HG03439 (cell line): ENCODE measurements at regions not wholly inside any gene's neighbourhood (a gene's known extent, or its start where the extent isn't known, plus 50 kb on each side); places are given as distances from the start of the nearest gene placed in this dataset.
A peak's percentile ranks its signal among the peaks of the same experiment; 100 is the strongest.
"Not testable (repeated sequence)": the region's sequence is repeated elsewhere in the genome, so short reads cannot be mapped to it uniquely, and the experiment has no call there.

Source experiments
- ATAC-seq: cut with Tn5 transposase; IDR thresholded peaks from one replicate; pipeline ENCODE4 v1.9.1; 2021; ENCODE audit warnings: mild to moderate bottlenecking, moderate library complexity; ENCODE audit not compliant: unreplicated experiment

DNA sequence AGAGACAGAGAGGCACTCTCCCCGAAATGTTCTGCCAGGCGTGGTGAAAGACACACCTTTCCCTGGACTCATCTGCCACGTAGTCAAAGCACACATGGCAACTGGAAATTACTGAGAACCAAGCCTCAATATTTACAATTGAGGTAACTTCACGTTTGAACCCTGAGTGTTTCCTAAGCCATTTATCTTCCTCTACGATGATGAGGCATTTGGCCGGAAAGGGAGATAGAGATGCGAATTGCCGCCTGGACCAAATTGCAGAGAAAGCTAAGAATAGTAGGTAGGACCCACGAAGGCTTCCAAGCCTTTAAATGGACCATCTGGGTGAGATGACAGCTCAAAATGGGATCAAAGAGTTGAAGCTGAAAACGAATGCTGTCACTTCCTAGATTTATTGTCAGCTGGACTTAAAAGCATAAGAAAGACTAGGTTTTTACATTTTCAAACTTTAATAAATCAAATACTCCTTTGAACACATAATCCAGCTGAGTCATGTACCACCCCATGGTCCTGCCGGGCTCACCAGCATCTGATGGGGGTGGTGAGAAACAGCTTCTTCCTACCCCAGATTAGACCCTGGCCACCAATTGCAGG is 135.6 kb upstream of the LYZL2 start:
- ATAC-seq: no peak

DNA sequence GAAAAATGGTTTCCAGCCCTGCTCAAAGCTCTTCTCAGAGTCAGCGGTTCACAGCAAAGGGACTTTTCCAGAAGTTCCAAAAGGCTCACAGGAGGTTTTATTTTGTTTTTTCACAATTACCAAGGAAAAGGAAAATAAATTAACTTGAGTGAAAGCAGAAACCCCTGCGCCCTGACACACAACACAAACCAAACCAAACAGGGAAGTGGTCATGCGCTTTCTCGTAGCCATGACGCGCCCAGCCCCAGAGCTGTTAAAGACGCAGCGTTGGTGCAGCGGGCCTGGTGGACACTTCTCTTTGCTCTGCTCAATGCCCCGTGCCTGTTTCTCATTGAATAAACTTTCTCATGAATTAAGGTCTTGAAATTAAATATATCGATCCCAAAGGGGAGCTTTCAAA is 134.4 kb upstream of the LYZL2 start:
- ATAC-seq: no peak

DNA sequence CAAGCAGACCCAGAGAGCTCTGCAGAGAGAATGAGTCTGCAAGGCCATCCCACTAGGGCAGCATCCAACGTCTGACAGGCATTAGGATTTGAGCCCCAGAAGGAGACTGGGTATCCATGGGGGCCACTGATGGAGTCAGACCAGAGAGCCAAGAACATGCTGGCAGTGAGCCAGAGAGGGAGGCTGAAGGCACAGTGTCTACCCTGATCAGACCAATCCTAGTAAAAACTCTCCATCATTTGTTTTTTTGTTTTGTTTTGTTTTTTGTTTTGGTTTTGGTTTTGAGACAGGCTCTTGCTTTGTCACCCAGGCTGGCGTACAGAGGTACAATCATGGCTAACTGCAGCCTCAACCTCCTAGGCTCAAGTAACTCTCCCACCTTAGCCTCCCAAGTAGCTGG is 133.1 kb upstream of the LYZL2 start:
- ATAC-seq: no peak

DNA sequence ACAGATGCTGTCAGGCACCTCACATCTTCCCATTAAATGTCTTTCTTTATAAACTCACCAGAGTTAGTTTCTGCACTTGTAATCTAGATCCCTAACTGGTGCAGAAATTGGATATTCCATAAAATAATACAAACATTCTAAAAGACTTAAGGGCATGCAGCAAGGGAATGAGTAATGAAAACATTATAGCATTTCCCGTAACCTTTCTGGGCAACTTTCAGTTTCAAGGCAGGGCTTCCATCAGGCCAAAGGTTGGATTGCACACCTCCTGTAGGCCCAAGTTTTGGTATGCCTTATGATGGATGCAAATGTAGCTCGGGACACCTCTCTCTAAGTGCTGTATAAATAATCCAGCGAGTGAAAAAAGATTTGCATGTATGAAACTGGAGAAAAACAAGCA is 129.9 kb upstream of the LYZL2 start:
- no peak for ATAC-seq

DNA sequence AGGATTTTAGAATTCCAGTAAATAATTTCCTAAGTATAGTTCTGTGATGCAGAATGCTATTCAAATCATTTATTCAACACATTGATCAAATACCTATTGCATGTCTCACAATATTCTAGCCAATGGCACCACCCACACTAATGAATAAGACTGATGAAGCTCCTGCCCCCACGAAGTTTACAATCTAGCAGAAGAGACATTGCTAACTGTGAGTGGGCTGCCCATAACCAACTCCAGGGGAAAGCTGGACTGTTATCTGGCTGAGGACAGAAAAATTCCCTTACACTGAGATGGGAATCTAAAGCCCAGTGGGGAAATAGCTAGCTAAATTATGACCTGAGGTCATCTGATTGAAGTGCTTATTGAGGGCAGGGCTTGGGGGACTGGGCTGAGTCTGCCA is 128.8 kb upstream of the LYZL2 start:
- ATAC-seq: no peak

DNA sequence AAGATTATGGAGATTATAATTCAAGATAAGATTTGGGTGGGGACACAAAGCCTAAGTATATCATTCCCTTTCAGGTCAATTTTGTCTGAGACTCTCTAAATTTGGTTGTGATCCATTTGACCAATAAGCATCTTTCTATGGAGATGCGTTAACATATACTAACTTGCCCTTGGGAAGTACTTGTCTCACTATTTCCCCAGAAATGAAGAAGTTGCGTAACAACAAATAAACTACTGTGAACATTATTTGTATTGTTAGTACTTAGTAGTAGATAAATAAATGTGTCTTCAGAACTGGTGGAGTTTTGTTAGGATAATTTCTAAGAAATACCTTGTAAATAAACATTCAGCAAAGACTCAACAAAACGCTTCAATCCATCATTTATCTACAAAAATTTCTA is 127.3 kb upstream of the LYZL2 start:
- ATAC-seq: no peak

DNA sequence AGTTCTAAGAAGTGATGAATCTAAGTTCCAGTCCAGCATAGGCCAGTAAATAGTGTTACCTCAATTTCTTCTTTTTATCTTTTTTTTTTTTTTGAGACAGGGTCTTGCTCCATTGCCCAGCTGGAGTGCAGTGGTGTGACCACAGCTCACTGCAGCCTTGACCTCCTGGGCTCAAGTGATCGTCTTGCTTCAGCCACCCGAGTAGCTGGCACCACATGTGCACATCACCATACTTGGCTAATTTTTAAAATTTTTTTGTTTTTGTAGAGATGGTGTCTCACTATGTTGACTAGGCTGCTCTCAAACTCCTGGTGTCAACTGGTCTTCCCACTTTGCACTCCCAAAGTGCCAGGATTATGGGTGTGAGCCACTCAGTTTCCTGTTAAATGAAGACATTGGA is 126.6 kb upstream of the LYZL2 start:
- ATAC-seq: no peak

DNA sequence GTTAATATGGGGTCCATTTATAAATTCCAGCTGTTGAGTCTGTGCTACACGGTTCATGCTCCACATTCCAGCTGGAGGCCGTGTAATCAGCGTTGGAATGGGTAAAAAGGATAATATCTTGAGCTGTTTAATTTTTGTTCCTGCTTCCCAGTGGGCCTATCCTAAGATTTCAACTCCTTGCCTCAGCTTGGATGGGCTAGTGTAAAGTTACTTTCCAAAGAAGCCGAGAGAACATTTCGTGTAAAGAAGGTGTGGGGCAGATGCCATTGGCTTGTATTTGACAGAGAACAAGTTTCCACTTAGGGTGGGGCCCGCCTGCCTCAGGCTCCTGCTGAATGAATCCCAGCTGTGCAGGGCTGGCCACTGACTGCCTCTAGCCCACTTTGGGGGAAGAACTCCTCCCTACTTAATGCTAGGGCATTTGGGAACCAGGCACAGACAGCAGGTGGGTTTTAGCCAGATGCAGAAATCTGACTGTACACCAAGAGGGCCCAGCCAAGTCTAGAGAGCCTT is 125.9 kb upstream of the LYZL2 start:
- no peak for ATAC-seq

DNA sequence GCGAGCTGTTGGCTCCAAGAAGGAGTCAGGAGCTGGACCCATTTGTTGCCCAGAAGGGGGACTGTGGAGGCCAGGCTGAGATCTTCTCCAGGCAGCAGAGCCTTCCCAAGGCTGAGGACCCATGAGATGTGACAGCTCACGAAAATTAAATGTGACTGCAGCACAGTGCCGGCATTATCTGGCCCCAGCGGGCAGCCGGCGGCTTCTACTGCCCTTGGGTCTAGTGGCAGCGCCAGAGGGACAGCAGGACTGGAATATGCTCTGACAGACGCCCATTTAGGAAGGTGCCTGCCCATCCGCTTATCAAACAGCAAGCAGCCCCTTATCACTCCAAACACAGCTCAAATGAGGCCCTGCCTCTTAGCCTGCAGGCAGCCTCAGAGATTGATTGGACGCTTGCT is 122.9 kb upstream of the LYZL2 start:
- no peak for ATAC-seq

DNA sequence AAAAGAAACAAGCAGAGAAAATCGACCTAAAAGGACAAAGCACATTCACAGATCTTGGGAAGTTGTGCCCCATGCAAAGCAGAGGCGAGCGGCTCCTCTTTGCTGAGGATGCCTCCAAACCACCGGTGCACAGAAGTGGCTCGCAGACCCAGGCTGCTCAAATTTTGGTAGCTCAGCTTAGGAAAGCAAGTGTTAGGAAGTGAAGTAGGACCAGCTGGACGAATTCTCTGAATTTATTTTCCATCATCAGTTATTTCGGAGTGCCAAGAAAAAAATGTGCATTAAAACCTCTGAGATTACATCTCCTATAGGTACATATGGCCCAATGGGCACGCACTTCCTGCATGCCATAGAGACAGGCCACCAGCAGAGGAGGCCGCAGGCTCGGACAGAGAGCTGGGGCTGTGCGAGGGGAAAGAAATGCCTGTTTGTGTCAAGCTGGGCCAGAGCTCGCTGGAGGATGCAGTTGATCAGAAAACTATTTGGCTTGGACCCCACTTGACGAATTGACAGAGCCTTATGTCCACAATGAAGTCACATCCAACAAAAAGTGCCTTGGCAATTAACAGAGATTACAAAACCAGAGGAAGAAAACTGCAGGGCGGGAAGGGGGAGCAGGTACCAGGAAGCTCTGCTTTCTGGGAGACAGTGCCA is 122.3 kb upstream of the LYZL2 start:
- peak; percentile 54 for ATAC-seq

DNA sequence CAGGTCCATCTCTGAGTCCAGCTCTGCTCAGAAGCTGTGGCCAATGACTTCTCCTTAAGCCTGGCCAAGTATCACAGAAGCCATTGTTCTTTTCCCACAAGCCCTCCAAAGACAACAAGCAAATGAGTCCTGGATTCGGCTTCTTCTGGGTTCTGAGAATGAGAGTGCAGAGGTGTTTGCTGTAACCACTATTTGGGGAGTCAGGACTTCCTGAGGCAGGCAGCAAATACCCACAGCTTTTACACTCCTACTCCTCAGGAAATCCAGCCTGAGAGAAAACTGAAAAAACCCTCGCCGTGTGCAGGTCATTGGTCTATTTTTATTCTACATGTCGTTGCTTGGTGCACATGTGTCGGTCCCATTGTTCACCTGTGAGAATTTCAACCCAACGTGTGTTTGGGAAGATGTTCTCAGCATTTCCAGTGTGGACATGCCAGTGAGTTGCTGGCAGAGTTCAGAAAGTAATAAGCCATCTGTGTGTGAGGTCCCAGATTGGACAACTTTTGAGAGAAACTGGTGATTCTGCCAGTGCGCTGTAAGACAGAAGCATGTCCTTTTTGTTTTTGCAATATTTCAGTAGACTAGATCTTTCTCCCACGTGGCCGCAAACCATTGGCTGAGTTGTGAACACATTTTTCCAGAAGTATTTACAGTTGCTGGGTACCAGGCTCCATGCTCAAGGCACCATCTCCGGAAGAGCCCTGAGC is 121.6 kb upstream of the LYZL2 start:
- no peak for ATAC-seq

DNA sequence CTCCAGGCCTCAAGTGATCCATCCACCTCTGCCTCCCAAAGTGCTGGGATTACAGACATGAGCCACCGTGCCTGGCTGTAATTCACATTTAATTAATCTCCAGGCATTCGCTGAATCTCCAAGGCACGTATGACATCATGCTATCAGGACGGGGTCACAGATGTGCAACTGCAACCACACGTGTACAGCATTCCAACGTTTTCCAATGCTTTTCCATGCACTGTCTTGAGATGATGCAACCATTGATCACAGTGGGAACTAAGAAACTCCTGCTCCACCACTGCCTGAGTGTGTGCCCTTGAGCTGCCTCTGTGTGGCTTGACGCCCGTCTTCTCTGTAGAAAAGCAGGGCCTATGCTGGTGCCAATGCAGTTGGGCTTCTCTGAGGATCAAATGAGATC is 119.8 kb upstream of the LYZL2 start:
- ATAC-seq: no peak

DNA sequence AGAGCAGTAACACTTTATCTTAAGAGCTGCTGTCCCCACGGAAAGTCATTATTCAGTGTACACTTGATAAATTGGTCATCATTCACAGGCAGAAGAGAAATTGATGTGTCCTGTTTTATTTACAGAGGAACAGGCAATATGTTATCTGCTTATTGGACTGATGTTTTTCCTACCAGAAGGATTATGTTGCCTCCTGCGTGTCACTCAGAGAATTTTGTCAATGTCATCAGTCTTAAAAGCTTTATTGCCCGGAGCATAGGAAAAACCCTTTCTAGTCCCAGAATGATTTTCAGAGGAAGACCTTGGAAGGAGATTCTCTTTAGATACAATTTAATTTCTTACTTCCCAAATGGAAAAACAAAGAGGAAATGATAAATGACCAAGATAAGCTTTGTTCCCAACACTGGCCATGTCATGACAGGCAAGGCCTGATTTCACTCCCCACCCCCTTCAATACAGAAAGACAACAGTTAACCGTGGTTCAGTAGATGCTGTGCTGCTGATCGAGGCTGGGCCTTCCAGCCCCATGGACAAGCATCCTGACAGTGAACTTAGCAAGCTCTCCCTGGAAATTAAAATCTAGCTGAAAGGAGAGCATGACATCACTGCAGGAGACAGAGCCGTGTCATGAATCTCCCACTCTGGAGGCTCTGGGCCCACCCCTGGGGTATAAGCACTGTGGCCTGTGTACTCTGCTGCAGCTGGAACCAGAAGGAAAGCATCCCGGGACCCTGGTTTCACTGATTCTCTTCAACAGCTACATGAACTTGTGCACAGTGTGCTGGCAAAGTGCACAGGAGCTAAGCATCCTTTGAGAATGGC is 118.8 kb upstream of the LYZL2 start:
- ATAC-seq: no peak

DNA sequence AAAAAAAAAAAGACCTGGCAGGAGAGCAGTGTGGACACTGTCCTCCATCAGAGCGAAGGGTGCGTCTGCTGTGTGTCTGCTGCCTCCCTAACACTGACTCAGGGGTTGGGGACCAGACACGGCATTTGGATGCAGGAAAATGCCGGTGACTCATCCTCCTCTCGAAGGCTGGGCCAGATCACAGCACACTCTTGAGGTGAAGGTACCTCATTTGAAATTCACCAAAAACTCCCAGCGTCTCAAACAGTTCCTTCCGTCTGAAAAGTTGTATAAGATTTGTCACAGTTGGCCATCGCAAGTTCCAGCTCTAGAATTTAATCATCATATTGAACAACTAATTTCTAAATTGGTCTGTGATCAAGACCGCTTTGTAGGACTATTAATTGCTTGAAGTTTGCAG is 118.1 kb upstream of the LYZL2 start:
- ATAC-seq: no peak

DNA sequence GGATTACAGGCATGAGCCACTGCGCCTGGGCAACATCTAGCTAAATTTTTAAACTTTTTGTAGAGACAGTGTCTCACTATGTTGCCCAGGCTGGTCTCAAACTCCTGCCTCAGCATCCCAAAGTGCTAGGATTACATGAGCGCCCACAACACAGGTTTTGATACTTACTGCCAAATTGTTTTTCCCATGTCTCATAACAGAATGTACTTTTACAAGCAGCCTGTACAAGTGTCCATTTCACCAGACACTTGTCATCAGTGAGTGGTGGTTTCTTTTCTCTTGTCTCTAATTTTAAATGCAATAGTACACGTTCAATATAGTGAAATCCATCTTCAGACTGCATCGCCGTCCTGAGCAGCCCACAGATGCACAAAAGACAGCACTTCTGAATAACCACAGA is 116.4 kb upstream of the LYZL2 start:
- ATAC-seq: no peak

DNA sequence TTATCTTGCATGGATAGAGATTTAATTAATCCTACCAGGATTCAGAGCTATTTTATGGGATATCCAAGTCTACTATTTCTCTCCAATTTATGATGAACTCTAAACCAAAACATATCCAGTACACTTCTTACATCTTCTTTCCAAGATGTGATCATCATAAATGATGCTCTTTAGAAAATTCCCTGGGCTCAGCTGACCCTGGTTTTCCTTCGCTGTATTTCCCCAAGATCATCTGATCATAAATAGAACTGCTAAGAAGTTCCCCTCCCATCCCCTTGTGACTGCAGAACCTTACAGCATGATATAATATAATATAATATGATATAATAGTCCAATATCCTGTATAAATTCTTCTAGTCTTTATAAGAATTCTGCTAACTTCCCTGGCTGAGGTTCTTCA is 114.6 kb upstream of the LYZL2 start:
- no peak for ATAC-seq

DNA sequence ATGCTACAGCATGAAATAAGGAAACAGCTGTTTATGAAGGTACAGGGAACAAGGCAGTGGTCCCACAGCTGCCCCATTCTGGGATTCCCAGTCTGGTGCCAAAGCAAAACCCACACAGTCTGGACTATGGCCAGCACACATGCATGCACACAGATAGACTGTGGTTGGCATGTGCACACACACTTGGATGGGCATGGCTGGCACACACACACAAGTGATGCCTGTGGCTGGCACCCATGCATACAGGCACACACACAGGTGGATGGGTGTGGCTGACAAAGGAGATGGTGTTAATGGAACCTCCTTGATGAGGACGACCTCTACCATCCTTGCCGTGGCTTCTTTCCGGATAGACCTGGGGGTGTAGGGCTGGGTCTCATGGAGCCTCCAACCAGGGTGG is 114.0 kb upstream of the LYZL2 start:
- ATAC-seq: no peak

DNA sequence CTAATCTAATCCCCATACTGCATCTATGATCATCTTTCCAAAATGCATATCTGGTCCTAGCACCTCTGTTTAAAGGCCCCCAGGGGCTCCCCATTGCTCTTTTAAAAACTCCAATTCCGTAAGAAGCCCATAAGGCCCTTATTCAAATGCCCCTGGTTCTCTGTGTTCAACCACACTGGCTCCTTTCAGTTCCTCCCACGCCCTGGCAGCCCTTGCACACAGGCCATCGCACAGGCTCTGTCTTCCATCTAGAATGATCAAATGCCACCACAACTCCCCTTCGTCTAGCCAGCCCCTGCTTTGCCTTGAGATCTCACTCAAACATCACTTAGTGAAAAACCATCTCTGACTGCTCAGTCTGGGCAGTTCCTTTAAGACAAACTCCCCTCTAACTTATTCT is 112.9 kb upstream of the LYZL2 start:
- peak; percentile 73 for ATAC-seq

DNA sequence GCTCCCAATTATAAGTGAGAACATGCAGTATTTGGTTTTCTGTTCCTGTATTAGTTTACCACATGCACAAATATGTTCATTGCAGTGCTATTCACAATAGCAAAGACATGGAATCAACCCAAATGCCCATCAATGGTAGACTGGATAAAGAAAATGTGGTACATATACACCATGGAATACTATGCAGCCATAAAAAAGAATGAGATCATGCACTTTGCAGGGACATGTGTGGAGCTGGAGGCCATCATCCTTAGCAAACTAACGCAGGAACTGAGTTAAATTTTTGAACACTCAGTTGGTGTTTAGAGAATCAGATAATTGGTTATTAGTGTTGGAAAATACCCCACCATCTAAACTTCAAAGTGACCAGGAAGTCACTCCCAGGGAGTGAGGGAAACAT is 111.2 kb upstream of the LYZL2 start:
- ATAC-seq: not testable (repeated sequence)

DNA sequence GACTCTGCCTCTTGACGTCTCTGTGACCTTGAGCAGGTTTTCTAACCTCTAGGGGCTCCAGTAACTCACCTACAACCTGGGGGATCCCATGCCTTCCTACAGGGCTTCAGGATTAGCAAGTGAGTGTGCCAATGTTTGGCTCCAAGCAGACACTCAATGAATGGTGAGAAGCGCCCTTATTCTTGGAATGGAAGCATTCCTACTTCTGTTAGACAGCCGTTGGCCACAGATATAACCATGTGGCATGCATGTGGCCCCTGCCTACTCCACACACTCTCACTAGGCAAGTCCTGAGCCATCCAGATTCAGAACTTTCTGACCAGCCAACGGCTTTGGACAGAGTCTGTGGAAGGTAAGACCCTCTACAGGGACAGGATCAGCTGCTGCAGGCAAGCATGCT is 108.9 kb upstream of the LYZL2 start:
- ATAC-seq: no peak

DNA sequence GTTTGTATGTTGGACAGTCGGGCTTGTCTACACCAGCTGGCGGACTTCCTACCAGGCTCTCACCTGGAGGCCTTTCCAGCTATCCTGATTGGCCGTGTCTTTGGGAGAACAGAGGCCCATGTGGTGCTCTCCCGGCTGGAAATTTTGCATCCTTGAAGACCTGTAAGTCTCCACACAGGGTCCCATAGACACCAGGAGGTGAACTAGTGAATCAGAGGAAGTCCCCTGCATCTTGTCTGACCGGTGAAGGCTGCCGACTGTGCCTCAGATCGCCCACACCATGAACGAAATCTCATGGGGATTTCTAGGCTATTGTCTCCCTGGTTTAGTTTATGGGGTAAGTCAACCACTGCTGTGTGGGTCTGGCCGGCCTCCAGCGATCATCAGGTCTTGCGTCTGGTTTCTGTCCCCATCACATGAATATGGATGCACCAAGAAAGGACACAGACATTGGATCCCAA is 108.4 kb upstream of the LYZL2 start:
- peak; percentile 36 for ATAC-seq
